Suprapubic skin (tissue), 4 donors: ENCODE measurements at regions not wholly inside any gene's neighbourhood (a gene's known extent, or its start where the extent isn't known, plus 50 kb on each side); places are given as distances from the start of the nearest gene placed in this dataset.

Experiments
- DNase-seq, 2 donors: peaks; one replicate each; pipeline ENCODE4 v3.0.0-alpha.2; 2019; ENCODE audit warnings: low spot score in 2 of 2
- H3K27ac ChIP-seq: fragments of 200-600 bp; sonication (generic); one replicate; pipeline ENCODE4 v1.5.1; 2019
- H3K27me3 ChIP-seq: fragments of 200-600 bp; sonication (generic); one replicate; pipeline ENCODE4 v1.5.1; 2019
- H3K36me3 ChIP-seq: fragments of 200-600 bp; sonication (generic); one replicate; pipeline ENCODE4 v1.5.1; 2019
- H3K4me1 ChIP-seq: fragments of 200-600 bp; sonication (generic); one replicate; pipeline ENCODE4 v1.5.1; 2019
- H3K4me3 ChIP-seq: fragments of 200-600 bp; sonication (generic); one replicate; pipeline ENCODE4 v1.5.1; 2019; ENCODE audit warnings: mild to moderate bottlenecking
- H3K9me3 ChIP-seq: fragments of 200-600 bp; sonication (generic); one replicate; pipeline ENCODE4 v1.5.1; 2019
- CTCF ChIP-seq, 2 donors: fragments of 200-600 bp in 1 of 2; fragments of 450-650 bp in 1 of 2; sonication (generic) in 1 of 2; IDR thresholded peaks; one replicate each; pipeline ENCODE4 v1.5.1; 2016 to 2019; ENCODE audit warnings: antibody characterized with exemption in 2 of 2, mild to moderate bottlenecking in 1 of 2, moderate library complexity in 1 of 2
- EP300 ChIP-seq: sonication (generic); formaldehyde crosslinking; IDR thresholded peaks from one replicate; pipeline ENCODE4 v1.6.1; 2017; ENCODE audit warnings: antibody characterized with exemption
- POLR2A ChIP-seq, 2 donors: fragments of 450-650 bp; IDR thresholded peaks; one replicate each; pipeline ENCODE4 v1.6.1; 2017; ENCODE audit warnings: antibody characterized with exemption in 2 of 2, mild to moderate bottlenecking in 2 of 2, moderate library complexity in 2 of 2
- POLR2AphosphoS5 ChIP-seq, 3 donors: sonication (generic); formaldehyde crosslinking; IDR thresholded peaks; one replicate each; pipeline ENCODE4 v1.6.1; 2017; ENCODE audit warnings: antibody characterized with exemption in 3 of 3
- WGBS: methylation state at CpG from one replicate; pipeline ENCODE4 v1.1.5; 2018; 5-methylcytosine and 5-hydroxymethylcytosine counted together

GRCh38 chr11:81174646-81175330 is 1558.9 kb downstream of the FAM181B start:
- DNase-seq, result no peak
- no peak overlapping the region for H3K27ac ChIP-seq
- whole genome bisulfite sequencing, result 81% methylated on average over 3 of the region's 3 CpGs
- H3K4me1 ChIP-seq, result no peaks in the 10 kb centered on the region
- TF ChIP-seq EP300, result no peak
- no peak for TF ChIP-seq CTCF (IDR thresholded peaks at IDR 0.05)
- TF ChIP-seq POLR2AphosphoS5 (IDR thresholded peaks at IDR 0.05), result no peak
- TF ChIP-seq POLR2A (IDR thresholded peaks at IDR 0.05), result no peak
- no peak overlapping the region for H3K4me3 ChIP-seq
- H3K9me3 ChIP-seq, result no peaks in the 10 kb centered on the region
- no peaks in the 10 kb centered on the region for H3K36me3 ChIP-seq
- no peaks in the 10 kb centered on the region for H3K27me3 ChIP-seq

DNA sequence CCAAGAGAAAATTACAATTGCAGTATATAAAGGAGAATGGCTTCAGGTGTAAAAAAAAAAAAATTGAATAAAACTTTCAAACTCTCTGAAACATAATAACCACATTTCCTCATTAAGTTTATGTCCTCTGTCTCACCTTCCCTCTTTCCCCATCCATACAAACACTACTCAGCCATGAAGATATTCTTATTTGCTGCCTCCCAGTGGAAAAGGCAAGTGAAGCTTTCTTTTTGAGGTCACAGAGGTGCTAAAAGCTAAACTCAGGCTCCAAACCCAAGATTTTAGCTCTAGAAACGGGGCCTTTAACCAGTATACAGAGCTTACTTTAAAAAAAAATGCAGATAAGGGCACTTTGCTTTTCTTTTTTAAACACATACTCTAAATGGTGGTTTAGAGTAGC is 1568.5 kb downstream of the FAM181B start:
- 51% methylated on average over 1 of the region's 1 CpG for WGBS
- H3K4me1 ChIP-seq, result no peaks in the 10 kb centered on the region
- no peak for DNase-seq
- H3K36me3 ChIP-seq, result no peaks in the 10 kb centered on the region
- TF ChIP-seq POLR2AphosphoS5 (IDR thresholded peaks at IDR 0.05) (no peak), EP300 (no peak), POLR2A (IDR thresholded peaks at IDR 0.05) (no peak), CTCF (IDR thresholded peaks at IDR 0.05) (no peak)
- H3K27ac ChIP-seq, result no peak overlapping the region
- H3K4me3 ChIP-seq, result no peak overlapping the region
- no peaks in the 10 kb centered on the region for H3K9me3 ChIP-seq
- H3K27me3 ChIP-seq, result no peaks in the 10 kb centered on the region

DNA sequence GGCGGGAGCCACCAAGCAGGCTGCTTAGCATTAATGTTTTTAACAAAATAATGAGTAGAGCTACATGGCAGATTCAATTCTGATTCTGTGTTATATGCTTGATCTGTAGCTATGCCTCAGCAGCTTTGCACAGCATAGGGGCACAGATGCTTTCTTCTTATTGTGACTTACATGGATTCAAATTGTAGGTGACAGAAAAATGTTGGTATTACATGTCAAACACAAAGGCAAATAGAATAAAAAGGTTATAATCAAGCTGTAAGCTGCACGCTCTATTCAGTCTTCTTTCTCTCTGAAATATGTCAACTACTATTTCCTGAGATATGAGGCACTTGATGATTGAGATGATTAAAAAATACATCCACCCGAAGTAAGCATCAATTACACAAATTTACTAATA is 1573.8 kb downstream of the FAM181B start:
- H3K36me3 ChIP-seq, result no peaks in the 10 kb centered on the region
- WGBS, result 82% methylated on average over 3 of the region's 3 CpGs

DNA sequence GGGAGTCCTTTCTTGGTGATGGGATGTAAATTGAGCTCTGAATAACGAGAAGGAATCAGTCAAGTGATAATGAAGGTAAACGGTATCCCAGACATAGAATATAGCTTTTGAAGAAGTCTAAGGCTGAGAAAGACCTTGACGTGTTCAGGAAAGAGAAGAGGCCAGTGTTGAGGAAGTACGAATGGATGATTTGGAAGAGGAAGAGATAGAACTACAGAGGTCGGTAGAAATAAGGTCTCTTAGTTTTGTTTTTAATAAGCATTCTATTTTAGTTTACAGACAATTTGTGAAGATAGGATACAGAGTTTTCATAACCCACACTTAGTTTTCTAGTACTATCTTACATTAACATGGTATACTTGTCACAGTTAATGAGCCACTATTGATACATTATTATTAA is 1598.1 kb downstream of the FAM181B start:
- Histone ChIP-seq H3K27ac (no peak overlapping the region), H3K4me3 (no peak overlapping the region), H3K36me3 (no peaks in the 10 kb centered on the region), H3K4me1 (no peaks in the 10 kb centered on the region), H3K27me3 (no peaks in the 10 kb centered on the region), H3K9me3 (no peaks in the 10 kb centered on the region)
- DNase-seq, result no peak
- WGBS, result 70% methylated on average over 5 of the region's 5 CpGs
- TF ChIP-seq EP300 (no peak), POLR2AphosphoS5 (IDR thresholded peaks at IDR 0.05) (no peak), POLR2A (IDR thresholded peaks at IDR 0.05) (no peak), CTCF (IDR thresholded peaks at IDR 0.05) (no peak)

More for the DNA sequence above, 1573.8 kb downstream of the FAM181B start:
- H3K4me1 ChIP-seq, result no peaks in the 10 kb centered on the region
- no peak for DNase-seq
- no peak overlapping the region for H3K4me3 ChIP-seq
- H3K27me3 ChIP-seq, result no peaks in the 10 kb centered on the region
- H3K27ac ChIP-seq, result no peak overlapping the region
- H3K9me3 ChIP-seq, result no peaks in the 10 kb centered on the region
- TF ChIP-seq POLR2AphosphoS5 (IDR thresholded peaks at IDR 0.05) (no peak), EP300 (no peak), CTCF (IDR thresholded peaks at IDR 0.05) (no peak)

DNA sequence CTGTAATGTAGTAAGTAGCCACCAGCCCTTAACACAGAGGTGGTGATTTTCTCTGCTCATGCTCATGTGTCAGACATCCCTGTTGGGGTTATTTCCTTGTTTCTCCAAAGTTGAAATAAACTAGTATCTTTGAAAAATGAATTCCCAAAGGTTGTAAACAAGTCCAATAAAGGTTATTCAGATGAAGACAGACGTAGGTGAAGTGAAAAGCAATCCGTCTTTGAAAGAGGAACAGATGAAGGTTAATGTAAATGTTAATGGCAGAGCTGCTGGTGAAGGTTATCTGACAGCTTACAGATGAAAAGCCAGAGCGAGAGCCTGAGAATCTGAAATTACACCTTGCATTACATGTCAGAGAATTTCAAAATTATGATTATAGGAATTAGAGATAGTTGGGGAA is 1604.0 kb downstream of the FAM181B start:
- no peak overlapping the region for H3K4me3 ChIP-seq
- no peaks in the 10 kb centered on the region for H3K36me3 ChIP-seq
- no peaks in the 10 kb centered on the region for H3K4me1 ChIP-seq
- TF ChIP-seq CTCF (IDR thresholded peaks at IDR 0.05), result no peak
- no peak for TF ChIP-seq POLR2AphosphoS5 (IDR thresholded peaks at IDR 0.05)
- no peak for TF ChIP-seq POLR2A (IDR thresholded peaks at IDR 0.05)
- no peak for TF ChIP-seq EP300
- no peaks in the 10 kb centered on the region for H3K9me3 ChIP-seq
- no peak overlapping the region for H3K27ac ChIP-seq
- no peak for DNase-seq
- H3K27me3 ChIP-seq, result no peaks in the 10 kb centered on the region
- WGBS, result 69% methylated on average over 3 of the region's 3 CpGs
